ENCODE measurements at regions not wholly inside any gene's neighbourhood (a gene's known extent, or its start where the extent isn't known, plus 50 kb on each side); places are given as distances from the start of the nearest gene placed in this dataset.

GRCh38 chr13:22893204-22893603, 287.6 kb upstream of the SGCG start:
- Histone ChIP-seq H3K36me3 (ENCODE audit: control insufficient read depth, insufficient read depth, low read length) (no peaks in the 10 kb centered on the region), H3K4me1 (ENCODE audit: control insufficient read depth, insufficient read depth, low read length) (no peaks in the 10 kb centered on the region), H3K27me3 (ENCODE audit: control insufficient read depth, insufficient read depth, low read length) (no peaks in the 10 kb centered on the region), H3K27ac (ENCODE audit: low read length) (no peak overlapping the region), H3K4me3 (ENCODE audit: low read depth in 2 of 2, low read length in 2 of 2) (no peak overlapping the region), H3K9me3 (ENCODE audit: control insufficient read depth, insufficient read depth, low read depth, low read length) (no peaks in the 10 kb centered on the region)
- no peak for ATAC-seq
- ChIA-PET CTCF (no interaction called here), POLR2A (no interaction called here)
- no peak for TF ChIP-seq TCF7L2 (IDR thresholded peaks at IDR 0.05; ENCODE audit: low read depth, low read length)
- no peak for TF ChIP-seq SIN3A (IDR thresholded peaks at IDR 0.05; ENCODE audit: borderline replicate concordance, insufficient read depth, low read depth, low read length)
- no peak for TF ChIP-seq REST (IDR thresholded peaks at IDR 0.05; ENCODE audit: insufficient read depth in 1 of 2, low read depth in 2 of 2, low read length in 1 of 2)
- TF ChIP-seq CTCF (IDR thresholded peaks at IDR 0.05), result no peak
- no peak for TF ChIP-seq POLR2AphosphoS5 (IDR thresholded peaks at IDR 0.05; ENCODE audit: low read depth, low read length)
- intact Hi-C loops (cut with micrococcal nuclease; ENCODE audit: unreplicated experiment) (no loop called here), in situ Hi-C loops (cut with HindIII; ENCODE audit: low pct_unique_long_range_greater_than_20kb, low sequenced_read_pairs) (no loop called here)
- BruUV-seq (replicated peaks), result no TSS peak
- no peak for DNase-seq (ENCODE audit: low read depth, low spot score)

- CTCF ChIA-PET, result no interaction called here
- Histone ChIP-seq H3K9me3 (ENCODE audit: control insufficient read depth, insufficient read depth, low read depth, low read length) (no peaks in the 10 kb centered on the region), H3K4me3 (ENCODE audit: low read depth in 2 of 2, low read length in 2 of 2) (no peak overlapping the region), H3K27me3 (ENCODE audit: control insufficient read depth, insufficient read depth, low read length) (no peaks in the 10 kb centered on the region), H3K36me3 (ENCODE audit: control insufficient read depth, insufficient read depth, low read length) (no peaks in the 10 kb centered on the region), H3K27ac (ENCODE audit: low read length) (no peak overlapping the region), H3K4me1 (ENCODE audit: control insufficient read depth, insufficient read depth, low read length) (no peaks in the 10 kb centered on the region)
- no peak for ATAC-seq
- DNase-seq (ENCODE audit: low read depth, low spot score), result no peak
- in situ Hi-C loops (cut with HindIII; ENCODE audit: low pct_unique_long_range_greater_than_20kb, low sequenced_read_pairs), result no loop called here
- intact Hi-C loops (cut with micrococcal nuclease; ENCODE audit: unreplicated experiment), result no loop called here
- no TSS peak for BruUV-seq (replicated peaks)
- TF ChIP-seq REST (IDR thresholded peaks at IDR 0.05; ENCODE audit: insufficient read depth in 1 of 2, low read depth in 2 of 2, low read length in 1 of 2), result no peak
- TF ChIP-seq CTCF (IDR thresholded peaks at IDR 0.05), result no peak
- TF ChIP-seq TCF7L2 (IDR thresholded peaks at IDR 0.05; ENCODE audit: low read depth, low read length), result no peak
- no peak for TF ChIP-seq SIN3A (IDR thresholded peaks at IDR 0.05; ENCODE audit: borderline replicate concordance, insufficient read depth, low read depth, low read length)
- no peak for TF ChIP-seq POLR2AphosphoS5 (IDR thresholded peaks at IDR 0.05; ENCODE audit: low read depth, low read length)
- POLR2A ChIA-PET, result no interaction called here
Measured at GRCh38 chr13:22893777-22894176, 287.0 kb upstream of the SGCG start.
